Gastroesophageal sphincter (tissue), 3 donors: ENCODE measurements at regions not wholly inside any gene's neighbourhood (a gene's known extent, or its start where the extent isn't known, plus 50 kb on each side); places are given as distances from the start of the nearest gene placed in this dataset.

Experiments used
- CTCF ChIP-seq, 4 experiments: fragments of 200-600 bp in 2 of 4; fragments of 450-650 bp in 2 of 4; sonication (generic) in 1 of 4; IDR thresholded peaks; one replicate each; pipeline ENCODE4 v1.5.1; 2017 to 2019; ENCODE audit warnings: antibody characterized with exemption in 4 of 4, mild to moderate bottlenecking in 2 of 4, moderate library complexity in 2 of 4
- EP300 ChIP-seq: sonication (generic); formaldehyde crosslinking; IDR thresholded peaks from one replicate; pipeline ENCODE4 v1.6.1; 2017; ENCODE audit warnings: antibody characterized with exemption, mild to moderate bottlenecking
- POLR2A ChIP-seq, 2 donors: fragments of 450-650 bp; IDR thresholded peaks; one replicate each; pipeline ENCODE4 v1.6.1; 2017; ENCODE audit warnings: antibody characterized with exemption in 2 of 2, mild to moderate bottlenecking in 2 of 2, moderate library complexity in 1 of 2
- POLR2AphosphoS5 ChIP-seq: sonication (generic); formaldehyde crosslinking; IDR thresholded peaks from one replicate; pipeline ENCODE4 v1.6.1; 2017; ENCODE audit warnings: antibody characterized with exemption

- TF ChIP-seq CTCF (IDR thresholded peaks at IDR 0.05), result no peak
- no peak for TF ChIP-seq POLR2AphosphoS5
- TF ChIP-seq POLR2A (IDR thresholded peaks at IDR 0.05), result no peak
- TF ChIP-seq EP300, result no peak
Measured at GRCh38 chr3:76815561-76815960, 224.3 kb upstream of the ROBO2 start.
